ENCODE measurements at regions not wholly inside any gene's neighbourhood (a gene's known extent, or its start where the extent isn't known, plus 50 kb on each side); places are given as distances from the start of the nearest gene placed in this dataset.

DNA sequence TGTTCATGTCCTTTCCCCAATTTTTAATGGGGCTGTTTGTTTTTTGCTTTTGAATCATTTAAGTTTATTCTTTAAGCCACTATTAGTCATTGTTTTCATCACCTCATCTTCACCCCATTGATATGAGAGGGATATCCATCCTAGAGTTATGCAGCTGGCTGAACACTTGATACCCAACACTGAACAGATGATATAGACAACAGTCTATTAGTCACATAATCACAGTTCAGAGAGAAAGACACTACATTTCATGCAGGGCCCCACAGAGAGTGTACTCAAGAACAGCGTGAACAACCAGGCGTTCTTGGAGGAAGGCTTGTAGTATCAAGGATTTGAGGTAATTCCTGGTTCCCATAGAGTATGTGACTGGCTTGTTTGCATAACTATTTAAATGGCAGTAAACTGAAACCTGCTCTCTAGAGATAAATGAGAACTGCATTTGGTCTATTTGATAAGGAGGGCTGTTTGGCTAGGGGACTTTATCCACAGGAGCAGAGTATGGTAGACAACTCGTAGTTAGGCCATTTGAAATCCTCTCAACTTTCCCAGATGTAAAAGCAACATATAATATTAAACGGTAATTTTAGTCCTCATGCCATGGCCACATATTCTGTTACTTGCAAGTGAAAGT is 618.7 kb downstream of the SI start:
- Histone ChIP-seq H3K9me3 (ENCODE audit: insufficient read depth, low read depth, low read length) (no peaks in the 10 kb centered on the region), H3K36me3 (ENCODE audit: insufficient read depth, low read depth, low read length) (no peaks in the 10 kb centered on the region), H3K4me3 (ENCODE audit: low read length) (no peak overlapping the region), H3K9ac (ENCODE audit: low read depth, low read length) (no peak overlapping the region), H3K27me3 (ENCODE audit: insufficient read depth, low read length) (no peaks in the 10 kb centered on the region), H3K4me1 (ENCODE audit: insufficient read depth, low read length) (no peaks in the 10 kb centered on the region), H3K27ac (ENCODE audit: low read length) (no peak overlapping the region)

DNA sequence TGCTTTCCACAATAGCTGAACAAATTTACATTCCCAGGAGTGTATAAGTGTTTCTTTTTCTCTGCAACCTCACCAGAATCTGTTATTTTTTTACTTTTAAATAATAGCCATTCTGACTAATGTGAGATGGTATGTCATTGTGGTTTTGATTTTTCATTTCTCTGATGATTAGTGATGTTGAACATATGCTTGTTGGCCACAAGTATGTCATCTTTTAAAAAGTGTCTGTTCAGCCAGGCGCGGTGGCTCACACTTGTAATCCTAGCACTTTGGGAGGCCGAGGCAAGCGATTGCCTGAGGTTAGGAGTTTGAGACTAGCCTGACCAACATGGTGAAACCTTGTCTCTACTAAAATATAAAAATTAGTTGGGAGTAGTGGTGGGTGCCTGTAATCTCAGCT is 619.3 kb downstream of the SI start:
- Histone ChIP-seq H3K27me3 (ENCODE audit: insufficient read depth, low read length) (no peaks in the 10 kb centered on the region), H3K9me3 (ENCODE audit: insufficient read depth, low read depth, low read length) (no peaks in the 10 kb centered on the region), H3K9ac (ENCODE audit: low read depth, low read length) (no peak overlapping the region), H3K27ac (ENCODE audit: low read length) (no peak overlapping the region), H3K36me3 (ENCODE audit: insufficient read depth, low read depth, low read length) (no peaks in the 10 kb centered on the region), H3K4me1 (ENCODE audit: insufficient read depth, low read length) (no peaks in the 10 kb centered on the region), H3K4me3 (ENCODE audit: low read length) (no peak overlapping the region)

DNA sequence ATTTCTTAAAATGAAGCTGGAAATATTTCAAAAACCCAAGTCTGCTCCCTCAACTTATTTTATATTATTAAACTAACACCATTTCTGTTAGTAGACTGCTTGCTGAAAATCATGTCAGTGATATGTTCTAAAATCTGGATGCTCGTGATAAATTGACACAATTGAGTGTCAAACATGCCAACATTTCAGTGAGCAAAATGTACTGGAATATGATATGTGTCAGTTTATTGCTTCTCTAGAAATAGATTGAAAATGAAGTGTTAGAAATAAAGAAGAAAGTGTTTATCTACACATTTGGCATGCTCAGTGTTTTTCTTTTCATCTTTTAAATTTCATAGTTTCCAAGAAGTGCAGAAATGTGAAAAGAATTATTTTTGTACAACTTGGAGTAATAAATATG is 624.6 kb downstream of the SI start:
- Histone ChIP-seq H3K4me3 (ENCODE audit: low read length) (no peak overlapping the region), H3K36me3 (ENCODE audit: insufficient read depth, low read depth, low read length) (no peaks in the 10 kb centered on the region), H3K27me3 (ENCODE audit: insufficient read depth, low read length) (no peaks in the 10 kb centered on the region), H3K4me1 (ENCODE audit: insufficient read depth, low read length) (no peaks in the 10 kb centered on the region), H3K9me3 (ENCODE audit: insufficient read depth, low read depth, low read length) (peaks cover 1% of the 10 kb centered on the region; the same call in 1 of the 2 replicates), H3K27ac (ENCODE audit: low read length) (no peak overlapping the region), H3K9ac (ENCODE audit: low read depth, low read length) (no peak overlapping the region)

DNA sequence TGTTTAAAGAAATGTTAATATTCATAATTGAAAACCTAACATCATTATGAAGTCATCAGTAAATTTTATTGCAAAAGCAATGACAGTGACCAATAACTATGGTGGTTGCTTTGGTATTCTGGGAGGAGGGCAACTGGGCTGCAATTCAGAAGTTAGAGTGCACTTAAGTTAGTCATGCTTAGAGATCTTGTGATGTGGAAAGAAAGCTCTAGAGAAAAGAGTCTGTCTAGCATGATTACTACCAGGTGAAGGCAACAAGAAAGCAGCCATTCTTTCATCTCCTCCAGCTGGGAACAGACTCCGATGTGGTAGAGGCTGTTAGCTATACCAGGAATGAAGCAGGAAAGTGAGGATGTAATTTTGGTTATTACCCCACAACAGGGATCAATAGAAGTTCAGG is 625.6 kb downstream of the SI start:
- Histone ChIP-seq H3K9me3 (ENCODE audit: insufficient read depth, low read depth, low read length) (peaks cover 6% of the 10 kb centered on the region; the same call in 1 of the 2 replicates), H3K9ac (ENCODE audit: low read depth, low read length) (no peak overlapping the region), H3K4me1 (ENCODE audit: insufficient read depth, low read length) (no peaks in the 10 kb centered on the region)

DNA sequence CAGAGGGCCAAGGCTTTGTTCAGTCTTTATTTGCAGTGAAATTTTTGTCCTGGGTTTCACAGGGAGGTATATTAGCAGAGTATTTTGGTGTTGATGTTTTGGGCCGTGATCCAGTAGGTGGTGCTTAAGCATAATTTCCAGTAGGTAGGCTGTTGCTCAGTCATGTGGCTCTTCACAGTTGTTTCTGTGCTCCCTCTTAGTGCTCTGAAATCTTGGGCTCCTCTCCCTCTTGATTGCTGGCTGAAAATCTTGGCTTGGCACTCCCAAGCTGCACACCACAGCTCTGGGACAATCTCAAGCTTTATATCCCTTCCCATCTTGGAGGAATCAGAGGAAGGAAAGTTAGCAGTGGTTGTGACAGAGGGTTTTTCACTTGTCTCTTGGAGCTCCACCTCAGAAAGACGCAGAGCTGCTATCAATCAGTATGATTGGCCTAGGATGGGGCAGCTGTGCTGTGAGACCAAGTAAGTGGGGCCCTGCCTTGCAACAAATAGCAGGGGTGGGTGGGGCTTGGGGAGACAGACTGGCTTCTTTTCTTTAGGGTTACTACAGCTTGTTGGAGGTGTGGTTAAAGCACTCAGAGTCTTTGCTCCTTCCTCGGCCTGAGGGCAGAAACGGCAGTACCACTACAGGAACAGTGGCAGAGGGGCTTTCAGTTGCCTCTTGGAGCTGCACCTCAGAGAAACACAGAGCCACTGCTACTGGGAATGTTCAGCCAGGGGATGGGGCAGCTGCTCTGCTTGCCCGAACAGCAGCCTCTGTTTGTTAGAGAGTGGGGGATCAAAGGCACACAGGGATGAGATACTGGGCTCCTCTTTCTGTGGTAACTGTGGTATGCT is 627.0 kb downstream of the SI start:
- no peak overlapping the region for H3K27ac ChIP-seq (ENCODE audit: low read length)
- no peak overlapping the region for H3K4me3 ChIP-seq (ENCODE audit: low read length)
- H3K9me3 ChIP-seq (ENCODE audit: insufficient read depth, low read depth, low read length): peaks cover 6% of the 10 kb centered on the region; the same call in 1 of the 2 replicates
- H3K36me3 ChIP-seq (ENCODE audit: insufficient read depth, low read depth, low read length): no peaks in the 10 kb centered on the region
- no peaks in the 10 kb centered on the region for H3K27me3 ChIP-seq (ENCODE audit: insufficient read depth, low read length)
- H3K9ac ChIP-seq (ENCODE audit: low read depth, low read length): no peak overlapping the region
- no peaks in the 10 kb centered on the region for H3K4me1 ChIP-seq (ENCODE audit: insufficient read depth, low read length)

More for the DNA sequence above, 625.6 kb downstream of the SI start:
- Histone ChIP-seq H3K27me3 (ENCODE audit: insufficient read depth, low read length) (no peaks in the 10 kb centered on the region), H3K36me3 (ENCODE audit: insufficient read depth, low read depth, low read length) (no peaks in the 10 kb centered on the region), H3K4me3 (ENCODE audit: low read length) (no peak overlapping the region), H3K27ac (ENCODE audit: low read length) (no peak overlapping the region)

DNA sequence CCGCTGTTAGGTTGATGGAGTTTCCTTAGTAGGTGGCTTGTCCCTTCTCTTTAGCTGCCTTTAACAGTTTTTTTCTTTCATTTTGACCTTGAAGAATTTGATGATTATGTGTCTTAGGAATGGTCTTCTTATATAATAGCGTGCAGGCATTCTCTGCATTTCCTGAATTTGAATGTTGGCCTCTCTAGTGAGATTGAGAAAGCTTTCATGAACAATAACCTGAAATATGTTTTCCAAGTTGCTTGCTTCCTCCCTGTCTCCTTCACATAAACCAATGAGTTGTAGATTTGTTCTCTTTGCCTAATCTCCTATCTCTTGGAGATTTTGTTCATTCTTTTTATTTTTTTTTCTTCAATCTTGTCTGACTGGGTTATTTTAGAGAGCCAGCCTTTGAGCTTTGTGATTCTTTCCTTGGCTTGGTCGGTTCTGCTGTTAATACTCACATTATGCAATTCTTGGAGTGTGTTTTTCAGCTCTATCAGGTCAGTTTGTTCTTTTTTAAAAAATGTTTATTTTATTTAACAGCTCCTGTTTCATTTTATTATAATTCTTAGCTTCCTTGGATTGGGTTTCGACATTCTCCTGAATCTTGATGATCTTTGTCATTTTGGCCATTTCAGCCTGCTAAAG is 627.9 kb downstream of the SI start:
- Histone ChIP-seq H3K27me3 (ENCODE audit: insufficient read depth, low read length) (no peaks in the 10 kb centered on the region), H3K4me3 (ENCODE audit: low read length) (no peak overlapping the region), H3K9ac (ENCODE audit: low read depth, low read length) (no peak overlapping the region), H3K36me3 (ENCODE audit: insufficient read depth, low read depth, low read length) (no peaks in the 10 kb centered on the region), H3K4me1 (ENCODE audit: insufficient read depth, low read length) (no peaks in the 10 kb centered on the region), H3K27ac (ENCODE audit: low read length) (no peak overlapping the region), H3K9me3 (ENCODE audit: insufficient read depth, low read depth, low read length) (peaks cover 6% of the 10 kb centered on the region; the same call in 1 of the 2 replicates)

DNA sequence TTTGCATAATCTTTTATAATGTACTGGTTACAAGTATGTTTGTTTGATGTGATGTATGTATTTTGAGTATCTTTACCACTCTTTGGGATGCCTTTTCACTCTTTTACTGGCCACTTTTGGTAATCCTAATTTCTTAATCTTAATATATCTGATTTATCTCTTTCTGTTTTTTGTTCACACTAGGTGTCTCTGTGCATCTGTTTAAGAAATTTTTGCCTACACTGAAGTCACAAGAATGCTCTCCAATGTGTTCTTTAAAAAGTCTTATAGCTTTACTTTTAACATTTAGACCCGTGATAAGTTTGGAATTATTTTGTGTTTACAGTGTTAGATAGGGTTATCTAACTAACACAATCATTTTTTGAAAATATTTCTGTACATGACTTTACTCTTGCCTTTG is 659.1 kb downstream of the SI start:
- H3K27me3 ChIP-seq (ENCODE audit: insufficient read depth, low read length): no peaks in the 10 kb centered on the region
- no peak overlapping the region for H3K4me3 ChIP-seq (ENCODE audit: low read length)
- H3K9ac ChIP-seq (ENCODE audit: low read depth, low read length): no peak overlapping the region
- no peaks in the 10 kb centered on the region for H3K4me1 ChIP-seq (ENCODE audit: insufficient read depth, low read length)
- no peak overlapping the region for H3K27ac ChIP-seq (ENCODE audit: low read length)
- H3K9me3 ChIP-seq (ENCODE audit: insufficient read depth, low read depth, low read length): no peaks in the 10 kb centered on the region
- no peaks in the 10 kb centered on the region for H3K36me3 ChIP-seq (ENCODE audit: insufficient read depth, low read depth, low read length)

DNA sequence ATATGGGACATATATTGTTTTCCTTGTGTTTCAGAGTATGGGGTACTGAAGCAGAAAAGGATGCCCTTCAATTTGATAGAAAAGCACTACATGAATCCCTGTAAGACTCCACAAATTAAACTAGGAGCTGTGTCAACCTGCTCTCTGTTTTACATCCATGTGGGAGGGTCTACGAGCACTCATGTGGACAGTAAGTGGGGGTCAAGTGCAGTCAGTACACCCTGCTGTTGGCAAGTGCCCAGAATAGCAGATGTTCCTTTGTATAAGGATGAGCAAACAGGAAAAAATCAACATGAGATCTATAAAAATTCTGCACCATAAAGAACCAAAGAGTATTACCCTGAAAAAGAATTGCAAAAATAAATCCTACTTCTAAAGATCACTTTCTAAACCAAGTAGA is 659.9 kb downstream of the SI start:
- H3K27me3 ChIP-seq (ENCODE audit: insufficient read depth, low read length): no peaks in the 10 kb centered on the region
- no peaks in the 10 kb centered on the region for H3K4me1 ChIP-seq (ENCODE audit: insufficient read depth, low read length)
- H3K9ac ChIP-seq (ENCODE audit: low read depth, low read length): no peak overlapping the region
- no peak overlapping the region for H3K4me3 ChIP-seq (ENCODE audit: low read length)
- H3K36me3 ChIP-seq (ENCODE audit: insufficient read depth, low read depth, low read length): no peaks in the 10 kb centered on the region
- no peaks in the 10 kb centered on the region for H3K9me3 ChIP-seq (ENCODE audit: insufficient read depth, low read depth, low read length)
- H3K27ac ChIP-seq (ENCODE audit: low read length): no peak overlapping the region

DNA sequence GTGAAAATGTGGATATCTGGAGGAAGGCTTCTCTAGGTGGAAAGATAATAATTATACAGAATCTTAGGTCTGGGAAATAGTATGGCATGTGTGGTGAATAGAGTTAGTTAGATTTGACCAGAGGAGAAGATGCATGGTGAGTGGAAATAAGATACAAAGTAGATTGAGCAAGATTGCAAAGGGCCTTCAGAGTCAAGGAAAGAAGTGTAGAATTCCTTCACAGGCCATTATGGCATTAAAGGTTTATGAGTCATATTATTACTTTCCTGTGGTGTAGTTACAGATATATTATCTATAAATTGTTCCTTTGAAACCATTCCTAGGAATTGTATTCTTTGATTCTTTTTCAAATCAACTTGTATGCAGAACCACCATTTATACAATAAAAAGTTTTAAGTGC is 660.3 kb downstream of the SI start:
- no peaks in the 10 kb centered on the region for H3K9me3 ChIP-seq (ENCODE audit: insufficient read depth, low read depth, low read length)
- H3K4me1 ChIP-seq (ENCODE audit: insufficient read depth, low read length): no peaks in the 10 kb centered on the region
- no peak overlapping the region for H3K9ac ChIP-seq (ENCODE audit: low read depth, low read length)
- no peak overlapping the region for H3K4me3 ChIP-seq (ENCODE audit: low read length)
- no peak overlapping the region for H3K27ac ChIP-seq (ENCODE audit: low read length)
- no peaks in the 10 kb centered on the region for H3K36me3 ChIP-seq (ENCODE audit: insufficient read depth, low read depth, low read length)
- H3K27me3 ChIP-seq (ENCODE audit: insufficient read depth, low read length): no peaks in the 10 kb centered on the region

DNA sequence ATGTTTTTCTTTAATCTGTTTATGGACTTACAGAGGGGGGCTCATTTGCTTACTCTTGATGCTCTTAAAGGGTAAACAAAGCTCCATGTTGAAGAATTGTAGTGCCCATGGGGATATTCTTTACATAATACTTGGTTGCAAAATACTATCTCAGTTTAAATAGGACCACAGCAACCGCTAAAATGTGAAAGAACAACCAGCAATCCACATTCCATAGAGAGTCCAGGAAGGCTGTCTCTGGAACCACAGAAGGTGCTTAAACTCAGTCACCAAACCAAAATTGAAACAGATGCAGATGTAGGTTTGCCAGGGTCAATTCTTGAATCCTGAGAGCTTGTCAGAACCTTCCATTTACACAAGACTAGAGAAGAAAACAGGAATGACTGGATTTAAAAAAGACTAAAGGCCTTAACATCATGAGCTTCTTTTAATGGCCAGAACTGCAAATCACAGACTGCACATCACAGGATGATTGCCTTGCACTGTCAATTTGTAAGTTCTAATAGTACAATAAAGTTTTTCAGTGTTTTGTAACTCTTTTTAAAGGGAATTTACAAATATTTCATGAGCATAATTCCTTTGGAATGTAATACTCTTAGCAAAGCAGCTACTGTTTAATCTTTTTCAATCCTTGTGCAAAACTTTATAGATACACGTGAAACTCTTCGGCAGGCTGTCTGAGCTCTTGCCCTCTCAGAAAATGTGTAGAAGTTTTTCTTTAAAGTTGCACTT is 661.6 kb downstream of the SI start:
- Histone ChIP-seq H3K9ac (ENCODE audit: low read depth, low read length) (no peak overlapping the region), H3K9me3 (ENCODE audit: insufficient read depth, low read depth, low read length) (no peaks in the 10 kb centered on the region), H3K27ac (ENCODE audit: low read length) (no peak overlapping the region), H3K27me3 (ENCODE audit: insufficient read depth, low read length) (no peaks in the 10 kb centered on the region), H3K4me3 (ENCODE audit: low read length) (no peak overlapping the region), H3K4me1 (ENCODE audit: insufficient read depth, low read length) (no peaks in the 10 kb centered on the region), H3K36me3 (ENCODE audit: insufficient read depth, low read depth, low read length) (no peaks in the 10 kb centered on the region)

DNA sequence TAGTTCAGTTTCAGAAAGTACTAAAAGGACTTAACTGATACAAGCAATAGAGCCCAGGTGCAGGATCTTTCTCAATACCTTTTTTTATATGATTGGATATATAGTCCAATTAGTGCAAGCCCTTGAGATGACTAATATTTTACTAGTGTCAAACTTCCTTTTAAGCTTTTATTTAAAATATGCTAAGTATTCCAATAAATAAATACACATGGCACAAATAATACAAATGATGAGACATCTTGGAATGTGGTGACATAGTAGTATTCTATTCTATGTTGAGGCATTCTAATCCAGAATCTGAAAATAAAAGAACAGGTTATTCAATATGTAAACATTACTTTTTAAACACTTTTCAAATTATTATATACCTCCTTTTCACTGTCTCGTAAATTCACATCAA is 670.0 kb downstream of the SI start:
- Histone ChIP-seq H3K9me3 (ENCODE audit: insufficient read depth, low read depth, low read length) (no peaks in the 10 kb centered on the region; the same call in 1 of the 2 replicates), H3K27me3 (ENCODE audit: insufficient read depth, low read length) (no peaks in the 10 kb centered on the region), H3K4me3 (ENCODE audit: low read length) (no peak overlapping the region), H3K36me3 (ENCODE audit: insufficient read depth, low read depth, low read length) (no peaks in the 10 kb centered on the region), H3K9ac (ENCODE audit: low read depth, low read length) (no peak overlapping the region), H3K4me1 (ENCODE audit: insufficient read depth, low read length) (no peaks in the 10 kb centered on the region), H3K27ac (ENCODE audit: low read length) (no peak overlapping the region)

Data from iPS-20b (cell line).